GM10266 (cell line): ENCODE measurements at regions not wholly inside any gene's neighbourhood (a gene's known extent, or its start where the extent isn't known, plus 50 kb on each side); places are given as distances from the start of the nearest gene placed in this dataset.
A peak's percentile ranks its signal among the peaks of the same experiment; 100 is the strongest.

Experiments used
- DNase-seq: peaks from one replicate; pipeline ENCODE4 v3.0.0; 2012; ENCODE audit errors: extremely low spot score
- CTCF ChIP-seq: IDR thresholded peaks from 2 replicates; pipeline ENCODE4 v1.5.1; 2012; ENCODE audit warnings: mild to moderate bottlenecking, low read depth; ENCODE audit not compliant: control insufficient read depth, insufficient read depth; ENCODE audit errors: missing control alignments

- no peak for DNase-seq
- TF ChIP-seq CTCF, result no peak
These were observed 64.8 kb upstream of the LOXL4 start for GRCh38 chr10:98332623-98333269.

GRCh38 chr10:98331885-98332284, 63.9 kb upstream of the LOXL4 start:
- TF ChIP-seq CTCF, result peak; percentile 42
- no peak for DNase-seq

- DNase-seq, result no peak
- TF ChIP-seq CTCF, result no peak
These were observed 63.0 kb upstream of the LOXL4 start for GRCh38 chr10:98330987-98331386.

- no peak for TF ChIP-seq CTCF
- no peak for DNase-seq
These were observed 60.6 kb upstream of the LOXL4 start for GRCh38 chr10:98328640-98329039.

GRCh38 chr10:98328163-98328562, 60.2 kb upstream of the LOXL4 start:
- no peak for DNase-seq
- TF ChIP-seq CTCF, result no peak

GRCh38 chr10:98326621-98327027, 58.6 kb upstream of the LOXL4 start:
- no peak for TF ChIP-seq CTCF
- DNase-seq, result no peak

- no peak for DNase-seq
- no peak for TF ChIP-seq CTCF
These were observed 55.5 kb upstream of the LOXL4 start for GRCh38 chr10:98323221-98324164.
